Loucy (cell line): ENCODE measurements at regions not wholly inside any gene's neighbourhood (a gene's known extent, or its start where the extent isn't known, plus 50 kb on each side); places are given as distances from the start of the nearest gene placed in this dataset.

ENCODE experiments used
- EZH2phosphoT487 ChIP-seq: fragments of 200-600 bp; IDR thresholded peaks from 2 replicates; pipeline ENCODE4 v1.6.1; 2018; ENCODE audit warnings: antibody characterized with exemption, mild to moderate bottlenecking, moderate library complexity, borderline replicate concordance
- TF ChIP-seq, protein P1 (sequence below): fragments of 200-600 bp; sonication (generic); conservative IDR thresholded peaks from 2 replicates; pipeline ENCODE4 v1.5.1; 2014; ENCODE audit warnings: mild to moderate bottlenecking, antibody characterized with exemption, low read length

DNA sequence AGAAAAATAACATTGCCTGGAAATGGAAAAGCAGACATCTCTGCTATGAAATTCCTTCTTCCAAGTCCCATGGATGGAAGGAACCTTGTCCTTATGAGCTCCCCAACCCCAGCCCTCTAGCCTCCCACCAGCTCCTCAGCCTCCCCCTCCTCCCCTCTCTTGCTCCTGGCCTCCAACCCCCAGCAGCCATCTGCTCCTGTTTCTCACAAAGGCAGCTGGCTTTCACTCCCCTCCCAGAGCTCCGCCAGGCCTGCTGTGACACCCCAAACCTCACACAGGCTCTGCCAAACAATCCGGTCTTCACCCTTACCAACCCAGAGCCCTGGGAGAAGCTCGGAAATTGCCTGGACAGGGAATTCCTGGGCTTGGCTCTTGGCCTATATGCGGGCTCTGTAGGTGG, 69.2 kb downstream of the KLHDC7A start:
- TF ChIP-seq EZH2phosphoT487: no peak
- TF ChIP-seq, protein P1, sequence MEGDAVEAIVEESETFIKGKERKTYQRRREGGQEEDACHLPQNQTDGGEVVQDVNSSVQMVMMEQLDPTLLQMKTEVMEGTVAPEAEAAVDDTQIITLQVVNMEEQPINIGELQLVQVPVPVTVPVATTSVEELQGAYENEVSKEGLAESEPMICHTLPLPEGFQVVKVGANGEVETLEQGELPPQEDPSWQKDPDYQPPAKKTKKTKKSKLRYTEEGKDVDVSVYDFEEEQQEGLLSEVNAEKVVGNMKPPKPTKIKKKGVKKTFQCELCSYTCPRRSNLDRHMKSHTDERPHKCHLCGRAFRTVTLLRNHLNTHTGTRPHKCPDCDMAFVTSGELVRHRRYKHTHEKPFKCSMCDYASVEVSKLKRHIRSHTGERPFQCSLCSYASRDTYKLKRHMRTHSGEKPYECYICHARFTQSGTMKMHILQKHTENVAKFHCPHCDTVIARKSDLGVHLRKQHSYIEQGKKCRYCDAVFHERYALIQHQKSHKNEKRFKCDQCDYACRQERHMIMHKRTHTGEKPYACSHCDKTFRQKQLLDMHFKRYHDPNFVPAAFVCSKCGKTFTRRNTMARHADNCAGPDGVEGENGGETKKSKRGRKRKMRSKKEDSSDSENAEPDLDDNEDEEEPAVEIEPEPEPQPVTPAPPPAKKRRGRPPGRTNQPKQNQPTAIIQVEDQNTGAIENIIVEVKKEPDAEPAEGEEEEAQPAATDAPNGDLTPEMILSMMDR: no peak
